Hepatocyte (in vitro differentiated cells): ENCODE measurements at regions not wholly inside any gene's neighbourhood (a gene's known extent, or its start where the extent isn't known, plus 50 kb on each side); places are given as distances from the start of the nearest gene placed in this dataset.

ENCODE experiments used
- DNase-seq: peaks from one replicate; pipeline ENCODE4 v3.0.0-alpha.2; 2016; ENCODE audit warnings: low spot score
- H2AFZ ChIP-seq: fragments of 200-600 bp; sonication (generic); 2 replicates; pipeline ENCODE4 v1.6.0; 2016; ENCODE audit warnings: antibody characterized with exemption, mild to moderate bottlenecking
- H3K27ac ChIP-seq: fragments of 200-600 bp; sonication (generic); 2 replicates; pipeline ENCODE4 v1.5.1; 2016; ENCODE audit warnings: mild to moderate bottlenecking
- H3K27me3 ChIP-seq: fragments of 200-600 bp; sonication (generic); 2 replicates; pipeline ENCODE4 v1.6.1; 2016
- H3K36me3 ChIP-seq: fragments of 200-600 bp; sonication (generic); replicated peaks from 2 replicates; pipeline ENCODE4 v1.5.1; 2016; ENCODE audit warnings: low read depth; ENCODE audit not compliant: insufficient read depth
- H3K4me1 ChIP-seq: fragments of 200-600 bp; sonication (generic); 2 replicates; pipeline ENCODE4 v1.5.1; 2016; ENCODE audit warnings: mild to moderate bottlenecking, moderate library complexity; ENCODE audit not compliant: insufficient read depth
- H3K4me2 ChIP-seq: fragments of 200-600 bp; sonication (generic); 2 replicates; pipeline ENCODE4 v1.6.0; 2016
- H3K4me3 ChIP-seq: fragments of 200-600 bp; sonication (generic); 2 replicates; pipeline ENCODE4 v1.5.1; 2016; ENCODE audit warnings: mild to moderate bottlenecking
- H3K79me2 ChIP-seq: fragments of 200-600 bp; sonication (generic); 2 replicates; pipeline ENCODE4 v1.6.0; 2017; ENCODE audit warnings: mild to moderate bottlenecking
- H3K9me2 ChIP-seq: fragments of 200-600 bp; sonication (generic); replicated peaks from 2 replicates; pipeline ENCODE4 v1.6.0; 2017; ENCODE audit warnings: mild to moderate bottlenecking; ENCODE audit not compliant: insufficient read depth
- H3K9me3 ChIP-seq: fragments of 200-600 bp; sonication (generic); 2 replicates; pipeline ENCODE4 v1.5.1; 2016; ENCODE audit warnings: low read depth, mild to moderate bottlenecking
- H4K20me1 ChIP-seq: fragments of 200-600 bp; sonication (generic); 2 replicates; pipeline ENCODE4 v1.6.0; 2016; ENCODE audit warnings: mild to moderate bottlenecking; ENCODE audit not compliant: insufficient read depth, poor library complexity, severe bottlenecking
- EZH2 ChIP-seq: fragments of 200-600 bp; sonication (generic); IDR thresholded peaks from 2 replicates; pipeline ENCODE4 v1.6.1; 2016; ENCODE audit warnings: antibody characterized with exemption, mild to moderate bottlenecking, borderline replicate concordance
- EZH2phosphoT487 ChIP-seq: fragments of 200-600 bp; sonication (generic); IDR thresholded peaks from one replicate; pipeline ENCODE4 v1.6.1; 2018; ENCODE audit warnings: antibody characterized with exemption, mild to moderate bottlenecking, low read depth, moderate library complexity; ENCODE audit not compliant: unreplicated experiment, severe bottlenecking
- WGBS: methylation state at CpG from one replicate; pipeline ENCODE4 v1.1.6; 2016; ENCODE audit warnings: low lambda C conversion rate; ENCODE audit errors: missing lambda C conversion rate; 5-methylcytosine and 5-hydroxymethylcytosine counted together
- TF ChIP-seq, protein P1 (sequence below): fragments of 200-600 bp; sonication (generic); IDR thresholded peaks from 2 replicates; pipeline ENCODE4 v1.5.1; 2016; ENCODE audit warnings: antibody characterized with exemption, mild to moderate bottlenecking; ENCODE audit not compliant: poor library complexity

DNA sequence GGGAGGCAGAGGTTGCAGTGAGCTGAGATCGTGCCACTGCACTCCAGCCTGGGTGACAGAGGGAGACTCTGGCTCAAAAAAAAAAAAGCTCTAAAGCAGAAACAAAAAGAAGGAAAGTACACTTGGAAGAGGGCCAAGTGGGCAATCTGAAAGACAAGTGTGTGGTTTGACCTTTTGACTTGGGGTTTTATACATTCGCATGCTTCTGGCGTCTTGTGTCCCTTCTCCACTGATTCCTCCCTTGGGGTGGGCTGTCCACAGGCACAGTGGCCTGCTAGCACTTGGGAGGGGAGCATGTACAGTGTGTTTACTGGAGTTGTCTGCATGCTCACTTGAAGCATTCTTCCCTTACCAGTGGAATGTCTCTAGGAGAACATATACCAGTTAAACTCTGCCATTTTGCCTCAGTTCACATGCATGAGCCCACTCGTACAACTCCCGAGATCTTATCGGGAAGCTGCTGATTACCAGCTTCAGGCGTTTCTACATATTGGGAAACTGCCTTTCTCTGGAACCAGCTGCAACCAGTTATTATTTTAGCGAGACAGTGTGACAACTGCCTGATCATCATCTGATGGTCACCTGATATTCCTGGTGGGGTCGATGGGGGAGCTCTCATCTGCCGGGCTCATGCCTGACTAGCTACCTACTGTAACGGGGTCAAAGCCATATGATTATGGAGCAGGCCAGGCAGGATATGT, 113.5 kb upstream of the ZNF678 start:
- Histone ChIP-seq H4K20me1 (no peaks in the 10 kb centered on the region), H3K27ac (no peak overlapping the region), H3K4me2 (no peak overlapping the region), H3K9me2 (no peaks in the 10 kb centered on the region), H3K9me3 (no peaks in the 10 kb centered on the region), H3K36me3 (no peaks in the 10 kb centered on the region), H3K79me2 (no peaks in the 10 kb centered on the region), H2AFZ (no peak overlapping the region), H3K27me3 (no peaks in the 10 kb centered on the region), H3K4me1 (no peaks in the 10 kb centered on the region), H3K4me3 (no peak overlapping the region)
- 77% methylated on average over 11 of the region's 11 CpGs for WGBS
- TF ChIP-seq, protein P1, sequence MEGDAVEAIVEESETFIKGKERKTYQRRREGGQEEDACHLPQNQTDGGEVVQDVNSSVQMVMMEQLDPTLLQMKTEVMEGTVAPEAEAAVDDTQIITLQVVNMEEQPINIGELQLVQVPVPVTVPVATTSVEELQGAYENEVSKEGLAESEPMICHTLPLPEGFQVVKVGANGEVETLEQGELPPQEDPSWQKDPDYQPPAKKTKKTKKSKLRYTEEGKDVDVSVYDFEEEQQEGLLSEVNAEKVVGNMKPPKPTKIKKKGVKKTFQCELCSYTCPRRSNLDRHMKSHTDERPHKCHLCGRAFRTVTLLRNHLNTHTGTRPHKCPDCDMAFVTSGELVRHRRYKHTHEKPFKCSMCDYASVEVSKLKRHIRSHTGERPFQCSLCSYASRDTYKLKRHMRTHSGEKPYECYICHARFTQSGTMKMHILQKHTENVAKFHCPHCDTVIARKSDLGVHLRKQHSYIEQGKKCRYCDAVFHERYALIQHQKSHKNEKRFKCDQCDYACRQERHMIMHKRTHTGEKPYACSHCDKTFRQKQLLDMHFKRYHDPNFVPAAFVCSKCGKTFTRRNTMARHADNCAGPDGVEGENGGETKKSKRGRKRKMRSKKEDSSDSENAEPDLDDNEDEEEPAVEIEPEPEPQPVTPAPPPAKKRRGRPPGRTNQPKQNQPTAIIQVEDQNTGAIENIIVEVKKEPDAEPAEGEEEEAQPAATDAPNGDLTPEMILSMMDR, result no peak
- TF ChIP-seq EZH2, result no peak
- no peak for DNase-seq

DNA sequence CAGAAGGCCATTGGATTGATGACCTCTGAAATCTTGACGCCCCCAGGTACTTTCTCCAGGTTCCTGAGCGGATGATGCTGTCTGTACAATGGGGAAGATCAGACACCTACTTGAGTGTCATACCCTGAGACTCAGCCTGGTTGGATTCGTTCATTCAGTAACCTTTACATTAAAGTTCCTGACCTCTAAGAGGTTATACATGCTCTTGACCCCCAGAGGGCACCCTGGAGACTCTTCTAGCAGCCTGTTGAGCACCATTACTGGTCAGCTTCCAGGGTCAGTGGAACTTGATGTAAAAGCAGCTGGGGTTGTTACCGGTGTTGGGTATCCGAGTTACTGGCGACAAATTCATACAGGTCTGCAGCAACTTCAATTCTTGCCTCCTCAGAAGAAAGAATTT, 114.3 kb upstream of the ZNF678 start:
- Histone ChIP-seq H3K4me2 (no peak overlapping the region), H3K36me3 (no peaks in the 10 kb centered on the region), H3K79me2 (no peaks in the 10 kb centered on the region), H2AFZ (no peak overlapping the region), H3K27me3 (no peaks in the 10 kb centered on the region), H4K20me1 (no peaks in the 10 kb centered on the region), H3K27ac (no peak overlapping the region), H3K9me3 (no peaks in the 10 kb centered on the region), H3K9me2 (no peaks in the 10 kb centered on the region), H3K4me1 (no peaks in the 10 kb centered on the region), H3K4me3 (no peak overlapping the region)
- TF ChIP-seq EZH2phosphoT487 (no peak), EZH2 (no peak)
- TF ChIP-seq, protein P1, result no peak
- WGBS, result 39% methylated on average over 6 of the region's 6 CpGs
- DNase-seq, result peak; percentile 23

DNA sequence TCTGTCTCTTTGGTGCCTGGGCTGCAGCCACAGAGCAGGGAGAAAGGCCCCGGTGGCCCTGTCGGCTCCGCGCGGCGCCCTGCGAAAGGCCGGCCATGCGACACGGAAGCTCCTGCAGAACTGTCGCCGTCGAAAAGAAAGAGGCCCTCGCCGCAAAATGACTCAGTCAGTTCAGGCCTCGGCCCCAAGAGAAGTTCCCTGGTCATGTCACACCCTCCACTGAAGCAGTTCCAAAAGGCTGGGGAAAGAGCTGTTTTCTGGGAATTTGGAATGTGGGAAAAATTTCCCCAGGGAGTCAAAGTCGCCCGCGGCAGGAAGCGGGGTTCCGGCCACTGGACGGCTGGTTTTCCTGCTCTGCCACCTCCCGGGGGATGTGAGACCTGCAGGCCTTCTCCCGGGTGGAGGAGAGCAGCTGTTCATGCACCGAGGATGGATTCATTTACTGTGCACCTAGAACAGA, 115.8 kb upstream of the ZNF678 start:
- H3K27me3 ChIP-seq, result no peaks in the 10 kb centered on the region
- H3K27ac ChIP-seq, result no peak overlapping the region
- no peaks in the 10 kb centered on the region for H3K4me1 ChIP-seq
- TF ChIP-seq EZH2phosphoT487, result no peak
- TF ChIP-seq EZH2, result no peak
- TF ChIP-seq, protein P1, result peak; percentile 30
- H3K4me3 ChIP-seq, result no peak overlapping the region
- H2AFZ ChIP-seq, result no peak overlapping the region
- no peaks in the 10 kb centered on the region for H3K36me3 ChIP-seq
- no peaks in the 10 kb centered on the region for H3K9me2 ChIP-seq
- no peaks in the 10 kb centered on the region for H4K20me1 ChIP-seq
- no peaks in the 10 kb centered on the region for H3K9me3 ChIP-seq
- H3K4me2 ChIP-seq, result no peak overlapping the region
- DNase-seq, result peak; percentile 26
- H3K79me2 ChIP-seq, result no peaks in the 10 kb centered on the region
- WGBS, result 79% methylated on average over 25 of the region's 25 CpGs
